ENCODE measurements at regions not wholly inside any gene's neighbourhood (a gene's known extent, or its start where the extent isn't known, plus 50 kb on each side); places are given as distances from the start of the nearest gene placed in this dataset.

DNA sequence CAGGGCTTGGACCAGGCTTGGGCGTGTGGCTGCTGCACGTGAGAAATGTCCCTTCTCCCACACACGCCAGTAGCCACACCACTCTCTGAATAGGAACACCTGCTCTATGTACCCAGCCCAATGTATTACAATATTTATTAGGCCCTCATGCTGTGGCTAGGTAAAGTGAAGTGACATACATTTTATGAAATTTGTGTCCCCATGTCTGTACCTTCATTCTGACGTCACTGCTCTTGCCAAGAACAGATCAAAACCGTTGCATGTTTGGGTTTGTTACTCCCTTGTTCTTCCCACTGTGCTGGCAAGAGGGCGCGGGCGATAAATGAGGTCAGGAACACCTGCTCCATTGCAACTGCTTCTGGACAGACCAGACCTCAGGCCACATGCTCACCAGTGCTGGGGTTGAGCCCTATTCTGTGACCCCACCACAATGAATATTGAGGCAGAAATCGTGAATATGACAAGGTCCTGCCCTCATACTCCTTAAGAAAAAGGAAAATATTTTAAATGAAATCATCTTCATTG lies 436.4 kb upstream of the SALL3 start:
- no peak for TF ChIP-seq EZH2 (IDR thresholded peaks at IDR 0.05; ENCODE audit: low read length, missing control alignments)
- TF ChIP-seq, protein P1, sequence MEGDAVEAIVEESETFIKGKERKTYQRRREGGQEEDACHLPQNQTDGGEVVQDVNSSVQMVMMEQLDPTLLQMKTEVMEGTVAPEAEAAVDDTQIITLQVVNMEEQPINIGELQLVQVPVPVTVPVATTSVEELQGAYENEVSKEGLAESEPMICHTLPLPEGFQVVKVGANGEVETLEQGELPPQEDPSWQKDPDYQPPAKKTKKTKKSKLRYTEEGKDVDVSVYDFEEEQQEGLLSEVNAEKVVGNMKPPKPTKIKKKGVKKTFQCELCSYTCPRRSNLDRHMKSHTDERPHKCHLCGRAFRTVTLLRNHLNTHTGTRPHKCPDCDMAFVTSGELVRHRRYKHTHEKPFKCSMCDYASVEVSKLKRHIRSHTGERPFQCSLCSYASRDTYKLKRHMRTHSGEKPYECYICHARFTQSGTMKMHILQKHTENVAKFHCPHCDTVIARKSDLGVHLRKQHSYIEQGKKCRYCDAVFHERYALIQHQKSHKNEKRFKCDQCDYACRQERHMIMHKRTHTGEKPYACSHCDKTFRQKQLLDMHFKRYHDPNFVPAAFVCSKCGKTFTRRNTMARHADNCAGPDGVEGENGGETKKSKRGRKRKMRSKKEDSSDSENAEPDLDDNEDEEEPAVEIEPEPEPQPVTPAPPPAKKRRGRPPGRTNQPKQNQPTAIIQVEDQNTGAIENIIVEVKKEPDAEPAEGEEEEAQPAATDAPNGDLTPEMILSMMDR (conservative IDR thresholded peaks at IDR 0.05 in 1 of 2, IDR thresholded peaks at IDR 0.05 in 1 of 2; ENCODE audit: low read depth in 1 of 2, low read length in 2 of 2), result no peak
- no peak overlapping the region for H3K27ac ChIP-seq (ENCODE audit: insufficient read depth, low read length)
- H3K27me3 ChIP-seq (ENCODE audit: control insufficient read depth, insufficient read depth, low read length), result no peaks in the 10 kb centered on the region
- H3K4me2 ChIP-seq (ENCODE audit: extremely low read depth, insufficient read depth, low read length), result no peak overlapping the region
- no peaks in the 10 kb centered on the region for H3K9me3 ChIP-seq (ENCODE audit: control insufficient read depth, insufficient read depth, low read depth, low read length)
- no peaks in the 10 kb centered on the region for H3K79me2 ChIP-seq (ENCODE audit: control insufficient read depth, insufficient read depth, low read length)
- no peak overlapping the region for H2AFZ ChIP-seq (ENCODE audit: low read length)
- no peak for DNase-seq (ENCODE audit: low read depth in 2 of 2)
- no peak overlapping the region for H3K4me3 ChIP-seq (replicated peaks in 1 of 4; ENCODE audit: control extremely low read depth in 1 of 4, insufficient read depth in 1 of 4, low read depth in 3 of 4, low read length in 4 of 4)
- no peaks in the 10 kb centered on the region for H3K4me1 ChIP-seq (ENCODE audit: control insufficient read depth, extremely low read depth, insufficient read depth, low read length)
- H3K36me3 ChIP-seq (ENCODE audit: control insufficient read depth, insufficient read depth, low read length), result no peaks in the 10 kb centered on the region
- no peaks in the 10 kb centered on the region for H4K20me1 ChIP-seq (ENCODE audit: control insufficient read depth, extremely low read depth, insufficient read depth, low read length)
- H3K9ac ChIP-seq (ENCODE audit: insufficient read depth, low read length), result no peak overlapping the region

DNA sequence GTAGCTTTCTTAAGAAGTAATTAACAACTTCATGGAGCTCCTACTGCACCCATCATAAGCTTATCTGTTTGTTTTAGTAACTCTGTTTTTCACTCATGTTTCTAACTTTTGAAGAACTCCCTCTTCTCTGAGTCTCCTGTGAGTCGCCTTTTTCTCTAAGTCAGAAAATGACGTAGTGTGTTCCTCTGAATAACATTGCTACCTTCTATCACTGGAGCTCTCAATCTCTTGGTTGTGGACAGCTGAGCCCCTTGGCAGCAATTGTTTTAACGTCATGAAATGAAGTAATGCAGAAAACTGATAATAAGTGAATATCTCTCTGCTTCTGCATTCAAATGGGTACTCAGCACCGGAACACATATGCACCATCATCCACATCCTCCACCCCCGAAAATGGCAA lies 433.3 kb upstream of the SALL3 start:
- Histone ChIP-seq H3K9me3 (ENCODE audit: control insufficient read depth, insufficient read depth, low read depth, low read length) (peaks cover 6% of the 10 kb centered on the region), H4K20me1 (ENCODE audit: control insufficient read depth, extremely low read depth, insufficient read depth, low read length) (no peaks in the 10 kb centered on the region), H3K36me3 (ENCODE audit: control insufficient read depth, insufficient read depth, low read length) (no peaks in the 10 kb centered on the region), H3K27ac (ENCODE audit: insufficient read depth, low read length) (no peak overlapping the region), H3K27me3 (ENCODE audit: control insufficient read depth, insufficient read depth, low read length) (no peaks in the 10 kb centered on the region), H3K4me1 (ENCODE audit: control insufficient read depth, extremely low read depth, insufficient read depth, low read length) (no peaks in the 10 kb centered on the region), H3K9ac (ENCODE audit: insufficient read depth, low read length) (no peak overlapping the region), H3K79me2 (ENCODE audit: control insufficient read depth, insufficient read depth, low read length) (no peaks in the 10 kb centered on the region), H3K4me3 (replicated peaks in 1 of 4; ENCODE audit: control extremely low read depth in 1 of 4, insufficient read depth in 1 of 4, low read depth in 3 of 4, low read length in 4 of 4) (no peak overlapping the region), H3K4me2 (ENCODE audit: extremely low read depth, insufficient read depth, low read length) (no peak overlapping the region), H2AFZ (ENCODE audit: low read length) (no peak overlapping the region)
- TF ChIP-seq EZH2 (IDR thresholded peaks at IDR 0.05; ENCODE audit: low read length, missing control alignments), result no peak
- TF ChIP-seq, protein P1 (conservative IDR thresholded peaks at IDR 0.05 in 1 of 2, IDR thresholded peaks at IDR 0.05 in 1 of 2; ENCODE audit: low read depth in 1 of 2, low read length in 2 of 2), result no peak
- no peak for DNase-seq (ENCODE audit: low read depth in 2 of 2)

DNA sequence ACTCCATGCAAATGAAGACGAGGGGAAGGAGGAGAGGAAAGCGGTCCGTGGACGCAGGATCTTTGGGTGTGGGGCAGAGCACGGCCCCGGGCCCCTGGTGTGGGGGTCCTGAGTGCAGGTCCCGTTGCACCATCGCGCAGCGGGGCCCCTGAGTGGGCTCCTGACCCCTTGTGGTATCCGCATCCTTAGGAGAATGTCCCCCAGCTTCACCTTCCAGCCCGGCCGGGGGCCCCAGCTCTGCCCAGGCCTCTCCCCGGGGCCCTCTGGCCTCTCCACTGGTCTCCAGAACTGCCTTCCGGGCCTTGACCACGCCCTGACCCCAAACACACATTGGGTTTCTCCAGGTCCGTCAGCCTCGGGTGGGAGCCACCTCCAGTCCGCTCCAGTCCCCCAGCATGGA lies 431.8 kb upstream of the SALL3 start:
- H4K20me1 ChIP-seq (ENCODE audit: control insufficient read depth, extremely low read depth, insufficient read depth, low read length), result no peaks in the 10 kb centered on the region
- H3K4me1 ChIP-seq (ENCODE audit: control insufficient read depth, extremely low read depth, insufficient read depth, low read length), result no peaks in the 10 kb centered on the region
- no peaks in the 10 kb centered on the region for H3K36me3 ChIP-seq (ENCODE audit: control insufficient read depth, insufficient read depth, low read length)
- no peak for TF ChIP-seq EZH2 (IDR thresholded peaks at IDR 0.05; ENCODE audit: low read length, missing control alignments)
- TF ChIP-seq, protein P1 (conservative IDR thresholded peaks at IDR 0.05 in 1 of 2, IDR thresholded peaks at IDR 0.05 in 1 of 2; ENCODE audit: low read depth in 1 of 2, low read length in 2 of 2), result no peak
- no peaks in the 10 kb centered on the region for H3K27me3 ChIP-seq (ENCODE audit: control insufficient read depth, insufficient read depth, low read length)
- no peak overlapping the region for H3K4me2 ChIP-seq (ENCODE audit: extremely low read depth, insufficient read depth, low read length)
- no peaks in the 10 kb centered on the region for H3K79me2 ChIP-seq (ENCODE audit: control insufficient read depth, insufficient read depth, low read length)
- peaks cover 6% of the 10 kb centered on the region for H3K9me3 ChIP-seq (ENCODE audit: control insufficient read depth, insufficient read depth, low read depth, low read length)
- no peak overlapping the region for H2AFZ ChIP-seq (ENCODE audit: low read length)
- H3K27ac ChIP-seq (ENCODE audit: insufficient read depth, low read length), result no peak overlapping the region
- H3K9ac ChIP-seq (ENCODE audit: insufficient read depth, low read length), result no peak overlapping the region
- DNase-seq (ENCODE audit: low read depth in 2 of 2), result no peak
- no peak overlapping the region for H3K4me3 ChIP-seq (replicated peaks in 1 of 4; ENCODE audit: control extremely low read depth in 1 of 4, insufficient read depth in 1 of 4, low read depth in 3 of 4, low read length in 4 of 4)

Data from fibroblast of lung (primary cell).